H9 (cell line): ENCODE measurements at regions not wholly inside any gene's neighbourhood (a gene's known extent, or its start where the extent isn't known, plus 50 kb on each side); places are given as distances from the start of the nearest gene placed in this dataset.

ENCODE experiments used
- DNase-seq: peaks from one replicate; pipeline ENCODE4 v3.0.0-alpha.2; 2017
- H2AFZ ChIP-seq: one replicate; pipeline ENCODE4 v1.6.1; 2013; ENCODE audit warnings: mild to moderate bottlenecking, low read length, control low read depth, moderate library complexity
- H2AK5ac ChIP-seq: 2 replicates; pipeline ENCODE4 v1.6.1; 2013; ENCODE audit warnings: low read length, control low read depth, mixed read lengths; ENCODE audit not compliant: insufficient read length
- H2BK120ac ChIP-seq: one replicate; pipeline ENCODE4 v1.6.1; 2013; ENCODE audit warnings: low read depth, mild to moderate bottlenecking, low read length, control low read depth, inconsistent platforms; ENCODE audit not compliant: poor library complexity, severe bottlenecking
- H2BK12ac ChIP-seq: 2 replicates; pipeline ENCODE4 v1.6.1; 2013; ENCODE audit warnings: low read length, control low read depth, mixed read lengths, low read depth; ENCODE audit not compliant: insufficient read length
- H2BK15ac ChIP-seq: 2 replicates; pipeline ENCODE4 v1.6.1; 2013; ENCODE audit warnings: low read depth, low read length, control low read depth
- H2BK20ac ChIP-seq: one replicate; pipeline ENCODE4 v1.6.1; 2013; ENCODE audit warnings: low read depth, mild to moderate bottlenecking, low read length, control low read depth, inconsistent platforms; ENCODE audit not compliant: poor library complexity, severe bottlenecking
- H2BK5ac ChIP-seq: 2 replicates; pipeline ENCODE4 v1.6.1; 2013; ENCODE audit warnings: low read length, control low read depth, mixed read lengths; ENCODE audit not compliant: insufficient read length
- H3K14ac ChIP-seq: 2 replicates; pipeline ENCODE4 v1.6.1; 2013; ENCODE audit warnings: low read length, control low read depth; ENCODE audit not compliant: insufficient read depth
- H3K18ac ChIP-seq: 2 replicates; pipeline ENCODE4 v1.6.1; 2013; ENCODE audit warnings: low read depth, mild to moderate bottlenecking, mixed read lengths, low read length, control low read depth; ENCODE audit not compliant: insufficient read length
- H3K23ac ChIP-seq: 2 replicates; pipeline ENCODE4 v1.6.1; 2013; ENCODE audit warnings: low read length, control low read depth, mixed read lengths, low read depth; ENCODE audit not compliant: insufficient read length
- H3K23me2 ChIP-seq: 2 replicates; pipeline ENCODE4 v1.6.1; 2013; ENCODE audit warnings: low read depth, mild to moderate bottlenecking, mixed read lengths, low read length, control low read depth; ENCODE audit not compliant: insufficient read length, poor library complexity, severe bottlenecking
- H3K27ac ChIP-seq: 2 replicates; pipeline ENCODE4 v1.5.1; 2013; ENCODE audit warnings: low read length, control low read depth, mixed read lengths, low read depth; ENCODE audit not compliant: insufficient read length
- H3K27me3 ChIP-seq: 2 replicates; pipeline ENCODE4 v1.6.1; 2013; ENCODE audit warnings: low read length, control low read depth, inconsistent platforms; ENCODE audit not compliant: insufficient read depth
- H3K4ac ChIP-seq: 2 replicates; pipeline ENCODE4 v1.6.1; 2013; ENCODE audit warnings: low read depth, mild to moderate bottlenecking, control low read depth, inconsistent platforms, low read length, moderate library complexity
- H3K4me1 ChIP-seq: 2 replicates; pipeline ENCODE4 v1.6.1; 2013; ENCODE audit warnings: low read length, control low read depth, inconsistent platforms; ENCODE audit not compliant: insufficient read depth
- H3K4me2 ChIP-seq: 2 replicates; pipeline ENCODE4 v1.6.1; 2013; ENCODE audit warnings: low read length, control low read depth, mixed read lengths; ENCODE audit not compliant: insufficient read length, insufficient read depth
- H3K56ac ChIP-seq: 2 replicates; pipeline ENCODE4 v1.6.1; 2013; ENCODE audit warnings: low read depth, mild to moderate bottlenecking, mixed read lengths, low read length, control low read depth; ENCODE audit not compliant: insufficient read length
- H3K79me1 ChIP-seq: 2 replicates; pipeline ENCODE4 v1.6.1; 2013; ENCODE audit warnings: low read depth, mild to moderate bottlenecking, moderate library complexity, low read length, control low read depth, inconsistent platforms; ENCODE audit not compliant: insufficient read depth, poor library complexity, severe bottlenecking
- H3K79me2 ChIP-seq: 2 replicates; pipeline ENCODE4 v1.6.1; 2013; ENCODE audit warnings: low read length, control low read depth, inconsistent platforms; ENCODE audit not compliant: insufficient read depth
- H3K9ac ChIP-seq: 2 replicates; pipeline ENCODE4 v1.6.1; 2013; ENCODE audit warnings: low read length, control low read depth, mixed read lengths; ENCODE audit not compliant: insufficient read length; ENCODE audit errors: extremely low read depth
- H3K9me3 ChIP-seq: one replicate; pipeline ENCODE4 v1.6.1; 2013; ENCODE audit warnings: low read depth, low read length, inconsistent platforms; ENCODE audit not compliant: control insufficient read depth
- H3T11ph ChIP-seq: one replicate; pipeline ENCODE4 v1.6.1; 2013; ENCODE audit warnings: mild to moderate bottlenecking, low read length, control low read depth, inconsistent platforms
- H4K20me1 ChIP-seq: one replicate; pipeline ENCODE4 v1.6.1; 2013; ENCODE audit not compliant: control insufficient read depth, insufficient read length, insufficient read depth
- H4K5ac ChIP-seq: 2 replicates; pipeline ENCODE4 v1.6.1; 2013; ENCODE audit warnings: low read depth, mild to moderate bottlenecking, mixed read lengths, low read length, control low read depth; ENCODE audit not compliant: insufficient read length
- H4K8ac ChIP-seq: replicated peaks from 2 replicates; pipeline ENCODE4 v1.6.1; 2013; ENCODE audit warnings: low read length, control low read depth, mixed read lengths, low read depth; ENCODE audit not compliant: insufficient read length
- H4K91ac ChIP-seq: 2 replicates; pipeline ENCODE4 v1.6.1; 2013; ENCODE audit warnings: low read depth, mild to moderate bottlenecking, moderate library complexity, mixed read lengths, low read length, control low read depth; ENCODE audit not compliant: insufficient read length
- H3K27ac Mint-ChIP-seq, 3 experiments: 2 replicates in 2 of 3; 3 replicates in 1 of 3; pipeline ENCODE4 v1.8.0; 2020 to 2021; ENCODE audit warnings: mixed read lengths in 3 of 3, mild to moderate bottlenecking in 1 of 3, moderate library complexity in 1 of 3
- H3K27me3 Mint-ChIP-seq: 2 replicates; pipeline ENCODE4 v1.8.0; 2021; ENCODE audit warnings: low read depth, mild to moderate bottlenecking, moderate library complexity, mixed read lengths
- H3K36me3 Mint-ChIP-seq, 3 experiments: 2 replicates in 2 of 3; 3 replicates in 1 of 3; pipeline ENCODE4 v1.8.0; 2020 to 2021; ENCODE audit warnings: low read depth in 3 of 3, mixed read lengths in 3 of 3; ENCODE audit not compliant: insufficient read depth in 1 of 3
- H3K4me1 Mint-ChIP-seq, 2 experiments: 2 replicates each; pipeline ENCODE4 v1.8.0; 2020; ENCODE audit warnings: mixed read lengths in 2 of 2
- H3K4me3 Mint-ChIP-seq, 2 experiments: 2 replicates in 1 of 2; 3 replicates in 1 of 2; pipeline ENCODE4 v1.8.0; 2020 to 2021; ENCODE audit warnings: mild to moderate bottlenecking in 2 of 2, mixed read lengths in 2 of 2, moderate library complexity in 1 of 2
- H3K9me3 Mint-ChIP-seq, 2 experiments: 2 replicates in 1 of 2; 3 replicates in 1 of 2; pipeline ENCODE4 v1.8.0; 2020; ENCODE audit warnings: mild to moderate bottlenecking in 2 of 2, mixed read lengths in 2 of 2, moderate library complexity in 1 of 2
- CTCF ChIP-seq: fragments of 200-600 bp; sonication (generic); conservative IDR thresholded peaks from 3 replicates; pipeline ENCODE4 v1.8.0; 2021; ENCODE audit warnings: antibody characterized with exemption, mild to moderate bottlenecking
- WGBS: extraction: QIAGEN DNeasy Blood & Tissue Kit; methylation state at CpG from one replicate; pipeline ENCODE4 v1.1.7; 2013; ENCODE audit warnings: missing lambda C conversion rate, low lambda C conversion rate, mixed read lengths; ENCODE audit not compliant: insufficient read length; ENCODE audit errors: extremely low coverage; 5-methylcytosine and 5-hydroxymethylcytosine counted together

GRCh38 chr18:39424261-39424660 lies 1858.7 kb upstream of the CELF4 start:
- H3T11ph ChIP-seq = no peak overlapping the region
- no peak overlapping the region for H2AK5ac ChIP-seq
- no peak overlapping the region for H3K9ac ChIP-seq
- no peaks in the 10 kb centered on the region for H3K79me1 ChIP-seq
- no peak overlapping the region for H2BK20ac ChIP-seq
- H4K91ac ChIP-seq = no peak overlapping the region
- H2AFZ ChIP-seq = no peak overlapping the region
- no peak overlapping the region for H4K5ac ChIP-seq
- no peaks in the 10 kb centered on the region for H4K20me1 ChIP-seq
- TF ChIP-seq CTCF = no peak
- no peak for DNase-seq
- no peak overlapping the region for H4K8ac ChIP-seq
- no peak overlapping the region for H3K4ac ChIP-seq
- no peak overlapping the region for H3K27ac ChIP-seq
- no peaks in the 10 kb centered on the region for H3K27me3 ChIP-seq
- H2BK12ac ChIP-seq = no peak overlapping the region
- no peak overlapping the region for H2BK5ac ChIP-seq
- H3K27ac Mint-ChIP-seq = no peak overlapping the region
- no peaks in the 10 kb centered on the region for H3K27me3 Mint-ChIP-seq
- H3K9me3 Mint-ChIP-seq = peaks cover 6 to 7% of the 10 kb centered on the region in 2 experiments; a peak in 3 of 5 replicates
- H3K4me1 Mint-ChIP-seq = peaks cover 10 to 15% of the 10 kb centered on the region in 2 experiments; a peak in 3 of 4 replicates
- H3K18ac ChIP-seq = no peak overlapping the region
- H3K36me3 Mint-ChIP-seq = peaks cover 2 to 15% (median 6%) of the 10 kb centered on the region in 3 experiments; a peak in 5 of 7 replicates
- no peak overlapping the region for H3K4me3 Mint-ChIP-seq
- H3K4me1 ChIP-seq = no peaks in the 10 kb centered on the region
- no CpG with 5 or more reads among the region's 1 CpG for WGBS
- H3K23me2 ChIP-seq = no peaks in the 10 kb centered on the region
- no peaks in the 10 kb centered on the region for H3K79me2 ChIP-seq
- H2BK15ac ChIP-seq = no peak overlapping the region
- H3K9me3 ChIP-seq = no peaks in the 10 kb centered on the region
- H3K4me2 ChIP-seq = no peak overlapping the region
- no peak overlapping the region for H3K14ac ChIP-seq
- no peak overlapping the region for H2BK120ac ChIP-seq
- H3K23ac ChIP-seq = no peak overlapping the region
- H3K56ac ChIP-seq = no peak overlapping the region
